Tibial artery (tissue), 4 donors: ENCODE measurements at regions not wholly inside any gene's neighbourhood (a gene's known extent, or its start where the extent isn't known, plus 50 kb on each side); places are given as distances from the start of the nearest gene placed in this dataset.

Source experiments
- DNase-seq, 2 donors: peaks; one replicate each; pipeline ENCODE4 v3.0.0-alpha.2; 2019
- H3K27ac ChIP-seq, 2 donors: fragments of 200-600 bp; sonication (generic) in 1 of 2; 1 replicate in 1 of 2; 2 replicates in 1 of 2; pipeline ENCODE4 v1.5.1; 2018 to 2019; ENCODE audit warnings: mild to moderate bottlenecking in 1 of 2
- H3K27me3 ChIP-seq, 2 donors: fragments of 200-600 bp; sonication (generic) in 1 of 2; one replicate each; pipeline versions ENCODE4 v1.5.1 to v1.6.0; 2016 to 2019
- H3K36me3 ChIP-seq, 3 donors: fragments of 200-600 bp; sonication (generic) in 2 of 3; one replicate each; pipeline ENCODE4 v1.5.1; 2016 to 2019; ENCODE audit warnings: mild to moderate bottlenecking in 2 of 3
- H3K4me1 ChIP-seq, 4 donors: fragments of 200-600 bp; sonication (generic) in 2 of 4; 1 replicate in 3 of 4; 2 replicates in 1 of 4; pipeline ENCODE4 v1.5.1; 2016 to 2019
- H3K4me3 ChIP-seq, 2 donors: fragments of 200-600 bp; sonication (generic) in 1 of 2; 1 replicate in 1 of 2; 2 replicates in 1 of 2; pipeline ENCODE4 v1.5.1; 2018 to 2019; ENCODE audit warnings: mild to moderate bottlenecking in 2 of 2
- H3K9me3 ChIP-seq, 3 donors: fragments of 200-600 bp; sonication (generic) in 1 of 3; one replicate each; pipeline ENCODE4 v1.5.1; 2016 to 2019
- CTCF ChIP-seq, 2 experiments: fragments of 200-600 bp in 1 of 2; fragments of 450-650 bp in 1 of 2; IDR thresholded peaks; one replicate each; pipeline ENCODE4 v1.5.1; 2017 to 2019; ENCODE audit warnings: antibody characterized with exemption in 2 of 2, mild to moderate bottlenecking in 1 of 2, moderate library complexity in 1 of 2
- intact Hi-C: fragments of 100-400 bp; cut with DNase I; formaldehyde crosslinking; loops from one replicate; pipeline ENCODE4 v1.15.0; 2023; ENCODE audit warnings: low total_unique reads

- H3K4me1 ChIP-seq, result no peaks in the 10 kb centered on the region
- TF ChIP-seq CTCF (IDR thresholded peaks at IDR 0.05), result no peak
- H3K4me3 ChIP-seq, result no peak overlapping the region
- H3K27ac ChIP-seq, result no peak overlapping the region
- H3K9me3 ChIP-seq, result peaks cover 0 to 7% (median 0%) of the 10 kb centered on the region in 3 donors
- no peak for DNase-seq
- H3K27me3 ChIP-seq, result peaks cover 0 to 45% of the 10 kb centered on the region in 2 donors
- no peaks in the 10 kb centered on the region for H3K36me3 ChIP-seq
- intact Hi-C loops, result no loop called here
Observed at GRCh38 chr11:44380820-44381219, 70.9 kb upstream of the ALX4 start.

- Histone ChIP-seq H3K27ac (no peak overlapping the region), H3K27me3 (peaks cover 0 to 45% of the 10 kb centered on the region in 2 donors), H3K4me3 (no peak overlapping the region), H3K36me3 (no peaks in the 10 kb centered on the region), H3K4me1 (no peaks in the 10 kb centered on the region), H3K9me3 (peaks cover 0 to 7% (median 0%) of the 10 kb centered on the region in 3 donors)
- DNase-seq, result no peak
- intact Hi-C loops, result no loop called here
- TF ChIP-seq CTCF (IDR thresholded peaks at IDR 0.05), result no peak
Observed at GRCh38 chr11:44381261-44381660, 71.3 kb upstream of the ALX4 start.

- no peak for DNase-seq
- Histone ChIP-seq H3K9me3 (peaks cover 0 to 7% (median 0%) of the 10 kb centered on the region in 3 donors), H3K36me3 (no peaks in the 10 kb centered on the region), H3K4me1 (no peaks in the 10 kb centered on the region), H3K27me3 (peaks cover 0 to 45% of the 10 kb centered on the region in 2 donors), H3K27ac (no peak overlapping the region), H3K4me3 (no peak overlapping the region)
- intact Hi-C loops, result no loop called here
- no peak for TF ChIP-seq CTCF (IDR thresholded peaks at IDR 0.05)
Observed at GRCh38 chr11:44382118-44382517, 72.2 kb upstream of the ALX4 start.

- intact Hi-C loops, result no loop called here
- H3K4me3 ChIP-seq, result no peak overlapping the region
- H3K27me3 ChIP-seq, result peaks cover 0 to 45% of the 10 kb centered on the region in 2 donors
- DNase-seq, result no peak
- H3K9me3 ChIP-seq, result peaks cover 0 to 2% (median 0%) of the 10 kb centered on the region in 3 donors
- no peak overlapping the region for H3K27ac ChIP-seq
- no peaks in the 10 kb centered on the region for H3K4me1 ChIP-seq
- TF ChIP-seq CTCF (IDR thresholded peaks at IDR 0.05), result no peak
- H3K36me3 ChIP-seq, result no peaks in the 10 kb centered on the region
Observed at GRCh38 chr11:44382656-44383240, 72.8 kb upstream of the ALX4 start.

- no peaks in the 10 kb centered on the region for H3K36me3 ChIP-seq
- peaks cover 0 to 45% of the 10 kb centered on the region in 2 donors for H3K27me3 ChIP-seq
- H3K4me1 ChIP-seq, result no peaks in the 10 kb centered on the region
- DNase-seq, result no peak
- H3K27ac ChIP-seq, result no peak overlapping the region
- intact Hi-C loops, result no loop called here
- no peak for TF ChIP-seq CTCF (IDR thresholded peaks at IDR 0.05)
- H3K4me3 ChIP-seq, result no peak overlapping the region
- no peaks in the 10 kb centered on the region for H3K9me3 ChIP-seq
Observed at GRCh38 chr11:44383246-44383645, 73.3 kb upstream of the ALX4 start.

GRCh38 chr11:44387415-44387814, 77.5 kb upstream of the ALX4 start:
- no peak for TF ChIP-seq CTCF (IDR thresholded peaks at IDR 0.05)
- intact Hi-C loops, result no loop called here

More at GRCh38 chr11:44387415-44387814, 77.5 kb upstream of the ALX4 start:
- no peak for DNase-seq
- Histone ChIP-seq H3K9me3 (peaks cover 0 to 7% (median 6%) of the 10 kb centered on the region in 3 donors), H3K27me3 (peaks cover 0 to 35% of the 10 kb centered on the region in 2 donors), H3K27ac (no peak overlapping the region), H3K36me3 (no peaks in the 10 kb centered on the region), H3K4me1 (no peaks in the 10 kb centered on the region), H3K4me3 (no peak overlapping the region)
